ENCODE measurements at regions not wholly inside any gene's neighbourhood (a gene's known extent, or its start where the extent isn't known, plus 50 kb on each side); places are given as distances from the start of the nearest gene placed in this dataset.

DNA sequence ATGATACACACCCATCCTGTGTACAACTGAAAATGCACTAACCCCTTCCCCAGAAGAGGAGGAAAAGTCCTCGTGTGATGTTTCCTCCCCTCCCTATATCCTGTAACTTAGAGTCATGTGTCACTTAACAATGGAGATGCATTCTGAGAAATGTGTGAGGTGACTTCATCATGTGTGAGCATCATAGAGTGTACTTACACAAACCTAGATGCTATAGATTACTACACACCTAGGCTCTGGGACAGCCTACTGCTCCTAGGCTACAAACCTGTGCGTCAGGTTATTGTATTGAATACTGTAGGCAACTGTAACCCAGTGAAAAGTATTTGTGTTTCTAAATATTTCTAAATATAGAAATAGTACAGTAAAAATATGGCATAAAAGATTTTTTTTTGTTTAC lies 98.6 kb upstream of the FAM180A start:
- Histone ChIP-seq H3K9ac (ENCODE audit: low read depth in 1 of 3, low read length in 3 of 3) (no peak overlapping the region), H3K27me3 (ENCODE audit: control insufficient read depth in 3 of 3, insufficient read depth in 3 of 3, low read length in 3 of 3) (no peaks in the 10 kb centered on the region)

DNA sequence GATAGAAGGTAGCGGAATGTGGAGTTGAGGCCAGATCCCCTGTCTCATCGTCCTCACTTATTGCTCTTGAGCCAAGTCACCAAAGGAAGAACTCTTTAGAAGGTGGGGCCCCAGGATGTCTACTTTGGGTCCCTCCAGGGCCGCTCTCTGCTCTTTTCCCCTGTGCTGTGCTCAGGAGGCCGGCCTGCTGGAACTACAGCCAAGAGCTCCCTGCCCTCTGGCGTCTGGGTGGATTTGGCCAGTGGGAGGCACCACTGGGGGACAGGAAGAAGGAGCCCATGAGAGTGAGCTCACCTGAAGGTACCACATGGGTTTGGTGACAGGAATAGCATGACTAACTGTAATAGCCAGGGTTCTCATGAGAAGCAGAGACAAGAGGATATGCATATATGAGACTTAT lies 97.7 kb upstream of the FAM180A start:
- H3K9ac ChIP-seq (ENCODE audit: low read depth in 1 of 3, low read length in 3 of 3), result no peak overlapping the region
- no peak overlapping the region for H3K4me3 ChIP-seq (ENCODE audit: low read length in 3 of 3)
- H3K4me1 ChIP-seq (ENCODE audit: control insufficient read depth in 3 of 3, insufficient read depth in 3 of 3, low read length in 3 of 3), result no peaks in the 10 kb centered on the region
- no peak overlapping the region for H3K27ac ChIP-seq (ENCODE audit: low read depth, low read length)
- no peaks in the 10 kb centered on the region for H3K9me3 ChIP-seq (ENCODE audit: control insufficient read depth in 3 of 3, low read length in 3 of 3)
- H3K36me3 ChIP-seq (ENCODE audit: control insufficient read depth in 3 of 3, insufficient read depth in 3 of 3, low read length in 3 of 3), result no peaks in the 10 kb centered on the region
- no peaks in the 10 kb centered on the region for H3K27me3 ChIP-seq (ENCODE audit: control insufficient read depth in 3 of 3, insufficient read depth in 3 of 3, low read length in 3 of 3)

More for the DNA sequence above, 98.6 kb upstream of the FAM180A start:
- no peaks in the 10 kb centered on the region for H3K36me3 ChIP-seq (ENCODE audit: control insufficient read depth in 3 of 3, insufficient read depth in 3 of 3, low read length in 3 of 3)
- H3K9me3 ChIP-seq (ENCODE audit: control insufficient read depth in 3 of 3, low read length in 3 of 3), result no peaks in the 10 kb centered on the region
- no peaks in the 10 kb centered on the region for H3K4me1 ChIP-seq (ENCODE audit: control insufficient read depth in 3 of 3, insufficient read depth in 3 of 3, low read length in 3 of 3)
- H3K27ac ChIP-seq (ENCODE audit: low read depth, low read length), result no peak overlapping the region
- no peak overlapping the region for H3K4me3 ChIP-seq (ENCODE audit: low read length in 3 of 3)

DNA sequence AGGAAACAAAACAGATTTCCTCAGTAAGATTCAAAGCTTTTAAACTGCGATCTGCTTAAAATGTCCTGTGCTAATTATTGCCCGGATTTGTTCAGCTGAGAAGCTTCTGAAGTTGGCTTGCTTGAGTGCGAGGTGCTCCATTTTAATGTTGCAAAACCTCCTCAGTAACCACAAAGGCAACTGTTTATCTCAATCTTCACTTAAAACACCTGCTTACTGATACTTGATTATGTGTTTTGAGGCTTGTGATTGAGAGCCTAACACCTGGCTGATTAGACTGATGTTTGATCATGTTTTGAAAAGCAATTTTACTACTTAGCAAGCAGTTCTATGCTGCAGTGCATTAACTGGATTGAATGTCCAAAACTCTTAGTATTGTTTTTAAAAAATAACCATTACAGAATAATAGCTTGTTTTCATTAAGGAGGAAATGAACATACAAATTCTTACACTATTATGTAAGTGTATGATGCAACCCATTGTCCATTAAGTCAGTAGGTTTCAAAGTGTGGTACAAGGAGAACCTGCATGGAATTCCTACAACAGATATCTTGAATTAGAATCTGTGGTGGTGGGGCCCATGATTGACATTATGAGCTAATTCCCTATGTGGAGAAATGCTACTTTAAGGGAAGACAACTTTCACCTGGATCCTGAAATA lies 96.9 kb upstream of the FAM180A start:
- no peak overlapping the region for H3K9ac ChIP-seq (ENCODE audit: low read depth in 1 of 3, low read length in 3 of 3)
- H3K9me3 ChIP-seq (ENCODE audit: control insufficient read depth in 3 of 3, low read length in 3 of 3), result no peaks in the 10 kb centered on the region
- H3K36me3 ChIP-seq (ENCODE audit: control insufficient read depth in 3 of 3, insufficient read depth in 3 of 3, low read length in 3 of 3), result no peaks in the 10 kb centered on the region
- no peak overlapping the region for H3K27ac ChIP-seq (ENCODE audit: low read depth, low read length)
- H3K27me3 ChIP-seq (ENCODE audit: control insufficient read depth in 3 of 3, insufficient read depth in 3 of 3, low read length in 3 of 3), result no peaks in the 10 kb centered on the region
- H3K4me1 ChIP-seq (ENCODE audit: control insufficient read depth in 3 of 3, insufficient read depth in 3 of 3, low read length in 3 of 3), result no peaks in the 10 kb centered on the region
- H3K4me3 ChIP-seq (ENCODE audit: low read length in 3 of 3), result no peak overlapping the region

GRCh38 chr7:135844903-135845302 lies 96.3 kb upstream of the FAM180A start:
- H3K27ac ChIP-seq (ENCODE audit: low read depth, low read length), result no peak overlapping the region

DNA sequence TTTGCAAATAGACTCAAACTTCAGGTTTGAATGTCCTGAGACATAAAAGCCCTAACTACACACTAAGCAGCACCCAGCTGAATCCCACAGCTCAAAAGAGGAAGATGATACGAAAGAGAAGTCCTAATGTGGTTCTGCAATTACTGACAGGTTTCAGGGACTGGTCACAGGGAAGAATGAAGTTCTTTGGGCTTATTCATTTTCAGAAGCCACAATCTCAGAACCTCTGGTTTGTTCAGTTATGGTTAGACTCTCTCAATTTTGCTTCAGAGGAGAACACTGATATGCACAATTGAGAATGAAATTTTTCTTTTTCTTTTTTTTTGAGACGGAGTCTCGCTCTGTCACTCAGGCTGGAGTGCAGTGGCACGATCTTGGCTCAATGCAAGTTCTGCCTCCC lies 94.6 kb upstream of the FAM180A start:
- Histone ChIP-seq H3K36me3 (ENCODE audit: control insufficient read depth in 3 of 3, insufficient read depth in 3 of 3, low read length in 3 of 3) (no peaks in the 10 kb centered on the region), H3K4me1 (ENCODE audit: control insufficient read depth in 3 of 3, insufficient read depth in 3 of 3, low read length in 3 of 3) (no peaks in the 10 kb centered on the region), H3K27ac (ENCODE audit: low read depth, low read length) (no peak overlapping the region), H3K27me3 (ENCODE audit: control insufficient read depth in 3 of 3, insufficient read depth in 3 of 3, low read length in 3 of 3) (no peaks in the 10 kb centered on the region), H3K4me3 (ENCODE audit: low read length in 3 of 3) (no peak overlapping the region), H3K9ac (ENCODE audit: low read depth in 1 of 3, low read length in 3 of 3) (no peak overlapping the region), H3K9me3 (ENCODE audit: control insufficient read depth in 3 of 3, low read length in 3 of 3) (no peaks in the 10 kb centered on the region)

More at GRCh38 chr7:135844903-135845302, 96.3 kb upstream of the FAM180A start:
- no peak overlapping the region for H3K9ac ChIP-seq (ENCODE audit: low read depth in 1 of 3, low read length in 3 of 3)
- no peaks in the 10 kb centered on the region for H3K9me3 ChIP-seq (ENCODE audit: control insufficient read depth in 3 of 3, low read length in 3 of 3)
- no peaks in the 10 kb centered on the region for H3K36me3 ChIP-seq (ENCODE audit: control insufficient read depth in 3 of 3, insufficient read depth in 3 of 3, low read length in 3 of 3)
- no peaks in the 10 kb centered on the region for H3K27me3 ChIP-seq (ENCODE audit: control insufficient read depth in 3 of 3, insufficient read depth in 3 of 3, low read length in 3 of 3)
- no peaks in the 10 kb centered on the region for H3K4me1 ChIP-seq (ENCODE audit: control insufficient read depth in 3 of 3, insufficient read depth in 3 of 3, low read length in 3 of 3)
- H3K4me3 ChIP-seq (ENCODE audit: low read length in 3 of 3), result no peak overlapping the region

DNA sequence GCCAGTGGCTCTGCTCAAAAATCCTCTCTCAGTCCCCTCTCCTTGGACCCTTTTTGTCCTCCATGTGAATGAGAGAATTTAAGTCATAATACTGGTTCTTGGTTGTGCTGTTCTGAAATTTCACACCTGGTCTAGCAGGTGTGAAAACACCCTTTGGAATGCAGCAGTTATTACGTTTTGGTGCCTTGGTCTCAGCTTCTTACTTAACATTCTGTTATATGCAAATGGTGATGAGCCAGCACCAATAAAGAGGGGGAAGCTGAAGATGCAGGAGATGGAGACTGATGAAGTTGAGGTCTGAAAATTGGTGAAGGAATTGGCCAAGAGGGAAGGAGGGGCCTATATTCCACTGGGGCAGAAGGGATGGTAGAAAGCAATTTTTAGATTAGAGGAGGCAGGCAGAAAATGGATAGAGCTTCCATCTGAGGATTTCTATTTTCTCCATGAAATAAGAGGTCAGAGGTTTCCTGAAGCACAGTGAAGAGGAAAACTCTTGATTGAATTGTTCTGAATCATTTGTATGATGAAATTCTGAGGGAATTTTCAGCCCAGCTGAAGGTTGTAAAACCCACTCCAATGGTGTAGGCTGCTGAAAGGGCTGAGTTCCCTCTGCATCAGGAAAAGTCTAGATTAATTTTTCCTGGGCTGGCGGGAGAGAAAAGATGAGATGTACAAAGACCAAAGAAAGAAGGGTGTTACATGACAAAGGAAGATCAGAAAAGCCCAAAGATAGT lies 94.0 kb upstream of the FAM180A start:
- Histone ChIP-seq H3K9ac (ENCODE audit: low read depth in 1 of 3, low read length in 3 of 3) (no peak overlapping the region), H3K27me3 (ENCODE audit: control insufficient read depth in 3 of 3, insufficient read depth in 3 of 3, low read length in 3 of 3) (no peaks in the 10 kb centered on the region), H3K27ac (ENCODE audit: low read depth, low read length) (no peak overlapping the region), H3K9me3 (ENCODE audit: control insufficient read depth in 3 of 3, low read length in 3 of 3) (no peaks in the 10 kb centered on the region), H3K4me3 (ENCODE audit: low read length in 3 of 3) (no peak overlapping the region), H3K36me3 (ENCODE audit: control insufficient read depth in 3 of 3, insufficient read depth in 3 of 3, low read length in 3 of 3) (no peaks in the 10 kb centered on the region), H3K4me1 (ENCODE audit: control insufficient read depth in 3 of 3, insufficient read depth in 3 of 3, low read length in 3 of 3) (no peaks in the 10 kb centered on the region)

- Histone ChIP-seq H3K4me1 (ENCODE audit: control insufficient read depth in 3 of 3, insufficient read depth in 3 of 3, low read length in 3 of 3) (no peaks in the 10 kb centered on the region), H3K27ac (ENCODE audit: low read depth, low read length) (no peak overlapping the region), H3K27me3 (ENCODE audit: control insufficient read depth in 3 of 3, insufficient read depth in 3 of 3, low read length in 3 of 3) (no peaks in the 10 kb centered on the region), H3K36me3 (ENCODE audit: control insufficient read depth in 3 of 3, insufficient read depth in 3 of 3, low read length in 3 of 3) (no peaks in the 10 kb centered on the region), H3K9ac (ENCODE audit: low read depth in 1 of 3, low read length in 3 of 3) (no peak overlapping the region), H3K9me3 (ENCODE audit: control insufficient read depth in 3 of 3, low read length in 3 of 3) (no peaks in the 10 kb centered on the region), H3K4me3 (ENCODE audit: low read length in 3 of 3) (no peak overlapping the region)
These were observed 92.0 kb upstream of the FAM180A start for GRCh38 chr7:135840591-135840990.

DNA sequence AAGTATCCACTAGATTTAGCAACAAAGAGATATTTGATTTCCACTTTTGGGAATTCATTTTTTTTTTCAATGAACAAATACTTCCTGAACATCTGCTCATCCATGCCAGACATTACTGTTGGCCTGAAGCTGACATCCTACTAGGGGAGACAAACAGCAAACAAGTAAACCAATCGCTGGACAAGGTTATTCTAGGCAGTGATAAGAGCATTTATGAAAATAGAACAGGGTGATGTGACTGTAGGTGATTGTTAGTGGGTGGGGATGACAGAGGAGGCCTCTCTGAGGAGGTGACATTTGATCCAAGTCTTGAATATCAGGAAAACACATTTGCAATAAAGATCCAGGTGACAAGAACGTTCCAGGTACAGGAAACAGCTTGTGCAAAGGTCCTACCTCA lies 89.1 kb upstream of the FAM180A start:
- Histone ChIP-seq H3K4me1 (ENCODE audit: control insufficient read depth in 3 of 3, insufficient read depth in 3 of 3, low read length in 3 of 3) (no peaks in the 10 kb centered on the region), H3K9ac (ENCODE audit: low read depth in 1 of 3, low read length in 3 of 3) (no peak overlapping the region), H3K4me3 (ENCODE audit: low read length in 3 of 3) (no peak overlapping the region), H3K9me3 (ENCODE audit: control insufficient read depth in 3 of 3, low read length in 3 of 3) (no peaks in the 10 kb centered on the region), H3K27me3 (ENCODE audit: control insufficient read depth in 3 of 3, insufficient read depth in 3 of 3, low read length in 3 of 3) (no peaks in the 10 kb centered on the region), H3K27ac (ENCODE audit: low read depth, low read length) (no peak overlapping the region), H3K36me3 (ENCODE audit: control insufficient read depth in 3 of 3, insufficient read depth in 3 of 3, low read length in 3 of 3) (no peaks in the 10 kb centered on the region)

DNA sequence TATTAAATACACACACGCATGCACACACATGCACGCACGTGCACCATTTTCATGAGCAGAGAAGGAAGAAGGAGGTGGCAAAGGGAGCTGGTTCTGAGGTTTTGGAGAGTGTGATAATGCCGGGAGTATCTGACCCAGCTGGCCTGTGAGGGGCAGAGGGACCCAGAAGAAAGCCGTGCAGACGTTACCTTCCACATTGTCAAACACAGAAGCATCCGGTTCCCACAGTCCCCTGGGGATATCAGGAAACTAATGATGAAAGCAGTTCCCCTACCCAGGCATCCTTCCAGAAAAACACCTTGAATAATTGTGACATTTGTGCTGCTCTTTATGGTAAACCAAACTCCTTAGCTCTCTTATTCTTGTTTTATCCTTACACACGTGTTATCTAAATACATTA lies 85.7 kb upstream of the FAM180A start:
- Histone ChIP-seq H3K4me3 (ENCODE audit: low read length in 3 of 3) (no peak overlapping the region), H3K9me3 (ENCODE audit: control insufficient read depth in 3 of 3, low read length in 3 of 3) (no peaks in the 10 kb centered on the region), H3K27me3 (ENCODE audit: control insufficient read depth in 3 of 3, insufficient read depth in 3 of 3, low read length in 3 of 3) (peaks cover 0 to 2% (median 0%) of the 10 kb centered on the region in 3 donors), H3K27ac (ENCODE audit: low read depth, low read length) (no peak overlapping the region), H3K4me1 (ENCODE audit: control insufficient read depth in 3 of 3, insufficient read depth in 3 of 3, low read length in 3 of 3) (no peaks in the 10 kb centered on the region), H3K36me3 (ENCODE audit: control insufficient read depth in 3 of 3, insufficient read depth in 3 of 3, low read length in 3 of 3) (no peaks in the 10 kb centered on the region), H3K9ac (ENCODE audit: low read depth in 1 of 3, low read length in 3 of 3) (no peak overlapping the region)

DNA sequence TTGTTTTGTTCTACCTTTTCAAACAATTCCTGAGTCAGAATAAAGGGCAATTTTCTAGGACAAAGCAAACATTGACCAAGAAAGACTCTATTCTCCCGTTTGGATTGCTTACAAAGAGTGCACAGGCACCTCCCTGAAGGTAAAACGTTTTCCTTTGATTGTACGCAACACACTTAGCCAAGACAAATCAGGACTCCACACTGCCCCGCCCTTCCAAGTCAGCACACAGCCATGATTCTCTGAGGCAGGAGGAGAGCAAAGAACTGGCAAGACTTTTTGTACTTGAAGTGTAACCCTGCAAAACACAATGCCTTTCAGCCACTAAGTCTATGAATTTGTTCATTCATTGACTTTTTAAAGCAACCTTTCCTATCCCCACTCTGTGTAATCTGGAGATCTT lies 85.0 kb upstream of the FAM180A start:
- Histone ChIP-seq H3K36me3 (ENCODE audit: control insufficient read depth in 3 of 3, insufficient read depth in 3 of 3, low read length in 3 of 3) (no peaks in the 10 kb centered on the region), H3K9me3 (ENCODE audit: control insufficient read depth in 3 of 3, low read length in 3 of 3) (no peaks in the 10 kb centered on the region), H3K27me3 (ENCODE audit: control insufficient read depth in 3 of 3, insufficient read depth in 3 of 3, low read length in 3 of 3) (peaks cover 0 to 2% (median 0%) of the 10 kb centered on the region in 3 donors), H3K4me1 (ENCODE audit: control insufficient read depth in 3 of 3, insufficient read depth in 3 of 3, low read length in 3 of 3) (no peaks in the 10 kb centered on the region), H3K4me3 (ENCODE audit: low read length in 3 of 3) (no peak overlapping the region), H3K9ac (ENCODE audit: low read depth in 1 of 3, low read length in 3 of 3) (no peak overlapping the region), H3K27ac (ENCODE audit: low read depth, low read length) (no peak overlapping the region)

Measured in skeletal muscle tissue (tissue), 3 donors.